GM12892 (cell line): ENCODE measurements at regions not wholly inside any gene's neighbourhood (a gene's known extent, or its start where the extent isn't known, plus 50 kb on each side); places are given as distances from the start of the nearest gene placed in this dataset.
A peak's percentile ranks its signal among the peaks of the same experiment; 100 is the strongest.

Experiments
- DNase-seq: peaks from one replicate; pipeline ENCODE4 v3.0.0; 2011; ENCODE audit not compliant: insufficient read length
- FAIRE-seq: peaks from 2 replicates; lab custom pipeline; 2011; peaks lifted over from hg19 to GRCh38; lab: Jason Lieb, UNC
- POLR2A ChIP-seq: IDR thresholded peaks from 2 replicates; pipeline ENCODE4 v1.6.1; 2011; ENCODE audit warnings: low read depth, low read length, control low read depth
- POLR2AphosphoS5 ChIP-seq: IDR thresholded peaks from 2 replicates; pipeline ENCODE4 v1.6.1; 2011; ENCODE audit warnings: low read depth, low read length, control low read depth
- TAF1 ChIP-seq: IDR thresholded peaks from 2 replicates; pipeline ENCODE4 v1.6.1; 2011; ENCODE audit warnings: low read depth, mild to moderate bottlenecking, control low read depth, low read length, borderline replicate concordance

DNA sequence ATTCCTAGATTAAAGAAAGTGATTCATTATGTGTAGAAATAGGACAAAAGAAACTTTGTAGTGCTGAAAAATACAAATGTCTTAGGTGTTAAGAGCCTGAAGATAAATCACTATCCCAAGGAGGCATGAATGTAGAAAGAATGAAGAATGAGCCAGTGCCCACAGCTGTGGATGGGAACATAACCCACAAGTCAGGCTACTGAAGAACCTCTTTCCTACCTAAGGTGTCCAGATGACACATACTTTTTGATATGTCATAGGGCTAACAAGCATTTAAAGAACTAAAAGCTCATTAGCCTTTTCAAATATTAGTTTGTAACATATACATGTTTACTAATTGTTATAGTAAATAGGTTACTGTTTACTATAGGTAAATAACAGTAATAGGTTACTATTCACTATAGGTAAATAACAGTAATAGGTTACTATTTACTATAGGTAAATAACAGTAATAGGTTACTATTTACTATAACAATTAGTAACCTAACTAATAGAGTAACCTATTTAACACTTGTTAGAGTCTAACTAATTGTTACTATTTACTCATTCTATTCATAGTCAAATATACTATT is 275.0 kb upstream of the KYNU start:
- TF ChIP-seq POLR2AphosphoS5 (no peak), POLR2A (no peak), TAF1 (no peak)
- FAIRE-seq (no peak), DNase-seq (no peak)

- FAIRE-seq (no peak), DNase-seq (no peak)
- no peak for TF ChIP-seq TAF1
- TF ChIP-seq POLR2A: no peak
- no peak for TF ChIP-seq POLR2AphosphoS5
Observed at GRCh38 chr2:142601794-142602193, 275.7 kb upstream of the KYNU start.

DNA sequence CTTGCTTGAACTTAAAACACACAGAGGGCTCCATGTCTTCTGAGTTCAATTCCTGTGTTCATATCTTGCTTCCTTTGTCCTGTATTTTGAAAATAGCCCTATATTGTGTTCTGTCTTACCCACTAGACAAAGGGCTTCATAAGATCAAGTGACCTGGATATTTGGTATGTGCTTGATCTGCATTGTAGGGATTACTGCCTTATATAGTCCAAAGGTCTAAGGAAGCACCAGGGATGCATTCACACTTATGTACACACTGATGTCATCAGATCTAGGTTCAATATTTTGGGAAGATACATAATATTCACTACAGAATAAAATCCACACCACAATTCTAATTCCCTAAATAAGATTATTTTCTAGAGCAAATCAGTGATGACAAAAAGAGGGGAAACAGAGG is 278.0 kb upstream of the KYNU start:
- TF ChIP-seq POLR2A: no peak
- TF ChIP-seq POLR2AphosphoS5: no peak
- no peak for TF ChIP-seq TAF1
- FAIRE-seq: no peak
- no peak for DNase-seq

GRCh38 chr2:142598846-142599245 is 278.6 kb upstream of the KYNU start:
- TF ChIP-seq POLR2A: no peak
- TF ChIP-seq TAF1: no peak
- TF ChIP-seq POLR2AphosphoS5: no peak
- FAIRE-seq: no peak
- no peak for DNase-seq

DNA sequence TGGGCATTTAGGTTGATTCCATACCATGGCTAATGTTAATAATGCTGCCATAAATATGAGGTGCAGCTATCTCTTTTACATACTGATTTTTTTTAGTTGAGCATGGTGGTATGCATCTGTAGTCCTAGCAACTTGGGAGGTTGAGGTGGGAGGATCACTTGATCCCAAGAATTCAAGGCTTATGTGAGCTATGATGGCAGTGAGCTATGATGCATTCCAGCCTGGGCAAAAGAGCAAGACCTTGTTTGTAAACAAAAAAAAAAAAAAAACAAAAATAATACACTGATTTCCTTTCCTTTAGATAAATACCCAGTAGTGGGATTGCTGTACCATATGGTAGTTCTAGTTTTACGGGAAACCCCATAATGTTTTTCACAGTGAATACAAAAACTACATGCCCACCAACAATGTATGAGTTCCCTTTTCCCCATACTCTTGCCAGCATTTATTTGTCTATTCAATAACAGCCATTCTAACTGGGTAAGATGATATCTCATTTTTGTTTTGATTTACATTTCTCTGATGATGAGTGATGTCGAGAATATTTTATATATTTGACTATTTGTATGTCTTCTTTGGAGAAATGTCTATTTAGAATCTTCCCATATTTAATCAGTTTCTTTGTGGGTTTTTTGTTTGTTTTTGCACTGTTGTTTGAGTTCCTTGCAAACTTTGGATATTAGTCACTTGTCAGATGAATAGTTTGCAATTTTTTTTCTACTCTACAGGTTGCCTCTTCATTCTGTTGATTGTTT is 281.0 kb upstream of the KYNU start:
- FAIRE-seq (no peak), DNase-seq (no peak)

GRCh38 chr2:142594935-142595334 is 282.5 kb upstream of the KYNU start:
- FAIRE-seq: no peak
- TF ChIP-seq POLR2AphosphoS5: no peak
- TF ChIP-seq TAF1: no peak
- no peak for TF ChIP-seq POLR2A
- DNase-seq: no peak

More for the DNA sequence above, 281.0 kb upstream of the KYNU start:
- TF ChIP-seq TAF1: no peak
- no peak for TF ChIP-seq POLR2A
- TF ChIP-seq POLR2AphosphoS5: no peak

DNA sequence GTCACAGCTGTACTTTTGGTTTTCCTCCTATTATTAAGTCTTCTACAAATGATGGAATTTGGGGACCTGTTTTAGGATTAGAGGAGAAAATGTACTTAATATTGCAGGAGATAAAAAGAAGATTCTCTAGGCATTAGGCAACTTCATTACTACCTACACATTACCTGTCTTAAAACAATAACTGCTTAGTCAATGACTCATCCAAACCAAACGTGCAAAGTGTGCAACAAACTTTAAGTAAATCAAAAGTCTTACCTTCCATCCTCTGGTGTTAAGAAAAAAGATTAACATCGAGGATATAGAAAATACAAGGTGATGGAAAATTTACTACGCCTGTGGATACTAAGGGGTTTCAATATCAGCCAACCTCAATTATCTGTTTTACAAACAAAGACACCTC is 285.3 kb upstream of the KYNU start:
- FAIRE-seq: no peak
- DNase-seq: no peak
- TF ChIP-seq TAF1: no peak
- no peak for TF ChIP-seq POLR2A
- TF ChIP-seq POLR2AphosphoS5: no peak

DNA sequence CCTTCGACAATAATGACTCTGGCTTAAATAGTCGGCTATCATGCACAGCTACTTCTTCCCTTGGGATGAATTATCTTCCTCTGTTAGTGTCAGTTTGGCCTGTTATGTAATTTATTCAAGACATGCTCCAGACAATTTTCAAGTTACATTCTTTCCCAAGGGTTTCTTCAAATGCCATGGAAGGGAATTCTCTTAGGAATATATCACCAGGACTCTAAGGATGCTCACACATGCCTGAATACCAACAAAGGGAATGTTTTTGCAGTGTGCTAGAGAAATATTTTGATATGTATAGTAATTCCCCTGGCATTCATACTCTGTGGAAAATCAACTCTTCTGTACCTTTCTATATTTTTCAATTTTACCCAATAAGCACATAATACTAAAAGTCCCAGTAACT is 286.0 kb upstream of the KYNU start:
- TF ChIP-seq POLR2AphosphoS5: no peak
- TF ChIP-seq TAF1: no peak
- no peak for TF ChIP-seq POLR2A
- FAIRE-seq: no peak
- no peak for DNase-seq

- DNase-seq (no peak), FAIRE-seq (no peak)
- TF ChIP-seq POLR2AphosphoS5: no peak
- no peak for TF ChIP-seq TAF1
- TF ChIP-seq POLR2A: no peak
Observed at GRCh38 chr2:142588269-142588668, 289.2 kb upstream of the KYNU start.

DNA sequence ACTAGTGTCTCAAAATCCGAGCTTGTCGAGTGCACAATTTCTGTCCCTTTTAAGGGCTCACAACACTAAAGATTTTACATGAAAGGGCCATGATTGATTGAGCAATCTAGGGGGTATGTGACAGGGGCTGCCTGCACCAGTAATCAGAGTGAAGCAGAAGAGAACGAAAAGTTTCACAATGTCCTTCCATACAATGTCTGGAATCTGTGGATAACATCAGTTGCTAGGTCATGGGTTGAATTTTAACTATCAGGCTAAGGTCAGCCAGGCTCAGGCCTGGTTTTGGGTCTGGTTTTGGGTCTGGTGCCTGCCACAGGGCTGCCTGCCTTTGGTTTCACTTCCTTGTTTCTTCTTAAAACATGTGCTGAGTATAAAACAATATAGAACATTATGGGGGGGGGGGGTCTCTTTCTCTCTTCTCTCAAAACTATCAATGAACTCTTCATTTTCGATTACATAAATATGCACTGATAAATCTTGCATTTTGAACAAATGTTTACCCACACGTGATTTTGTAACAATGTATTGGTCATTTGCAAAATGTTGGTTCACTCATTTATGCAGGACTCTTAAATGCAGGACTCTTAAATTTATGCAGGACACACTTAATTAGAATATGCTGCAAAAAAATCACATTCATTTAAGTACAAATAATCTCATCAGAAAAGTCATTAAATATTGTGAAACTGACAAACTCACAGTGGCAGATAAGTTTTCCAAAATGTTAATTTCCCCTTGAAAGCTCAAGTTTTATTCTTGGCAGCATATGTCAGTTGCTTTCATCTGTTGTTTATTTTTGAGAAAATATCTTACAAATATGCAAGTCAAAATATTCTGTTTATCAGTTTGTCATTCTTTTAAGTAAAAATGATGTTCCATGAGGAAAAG is 290.5 kb upstream of the KYNU start:
- DNase-seq (no peak), FAIRE-seq (no peak)
- no peak for TF ChIP-seq POLR2AphosphoS5
- no peak for TF ChIP-seq TAF1
- TF ChIP-seq POLR2A: no peak

DNA sequence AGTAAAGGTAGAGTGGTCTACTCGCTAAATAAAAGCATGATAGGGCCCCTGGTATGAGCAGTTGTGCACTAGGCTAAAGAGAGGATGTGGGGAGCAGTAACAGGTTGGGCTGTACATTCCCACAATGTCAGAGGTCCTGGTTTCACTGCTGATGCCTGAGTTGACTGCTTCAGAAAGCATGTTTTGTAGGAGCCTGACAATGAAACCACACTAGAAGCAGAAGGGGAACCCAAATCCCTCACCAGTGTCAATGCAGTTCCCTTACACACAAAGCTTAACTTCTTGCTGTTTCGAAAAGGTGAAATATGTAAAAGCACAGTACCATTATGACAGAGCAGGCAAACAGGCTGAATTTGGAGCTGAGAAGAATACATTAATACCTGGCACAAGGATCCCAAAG is 291.7 kb upstream of the KYNU start:
- DNase-seq (no peak), FAIRE-seq (peak; percentile 88)
- no peak for TF ChIP-seq POLR2AphosphoS5
- TF ChIP-seq POLR2A: no peak
- no peak for TF ChIP-seq TAF1
